Fibroblast of skin of scalp (primary cell): ENCODE measurements at regions not wholly inside any gene's neighbourhood (a gene's known extent, or its start where the extent isn't known, plus 50 kb on each side); places are given as distances from the start of the nearest gene placed in this dataset.
A peak's percentile ranks its signal among the peaks of the same experiment; 100 is the strongest.
"Not testable (repeated sequence)": the region's sequence is repeated elsewhere in the genome, so short reads cannot be mapped to it uniquely, and the experiment has no call there.

ENCODE experiments used
- DNase-seq: peaks from one replicate; pipeline ENCODE4 v3.0.0-alpha.2; 2013

GRCh38 chr4:159673221-159673620 lies 570.3 kb downstream of the RAPGEF2 start:
- no peak for DNase-seq

GRCh38 chr4:159674241-159674640 lies 571.4 kb downstream of the RAPGEF2 start:
- no peak for DNase-seq

GRCh38 chr4:159677521-159677920 lies 574.6 kb downstream of the RAPGEF2 start:
- no peak for DNase-seq

GRCh38 chr4:159682996-159683395 lies 580.1 kb downstream of the RAPGEF2 start:
- no peak for DNase-seq

- DNase-seq: no peak
Observed at GRCh38 chr4:159684061-159684460, 581.2 kb downstream of the RAPGEF2 start.

GRCh38 chr4:159685340-159686092 lies 582.6 kb downstream of the RAPGEF2 start:
- DNase-seq: peak; percentile 6

- no peak for DNase-seq
Observed at GRCh38 chr4:159689526-159689925, 586.6 kb downstream of the RAPGEF2 start.

GRCh38 chr4:159697322-159698283 lies 594.7 kb downstream of the RAPGEF2 start:
- DNase-seq: no peak

GRCh38 chr4:159698336-159698735 lies 595.5 kb downstream of the RAPGEF2 start:
- peak; percentile 18 for DNase-seq

- DNase-seq: no peak
Observed at GRCh38 chr4:159702200-159702599, 599.3 kb downstream of the RAPGEF2 start.

GRCh38 chr4:159705334-159705733 lies 602.5 kb downstream of the RAPGEF2 start:
- DNase-seq: no peak

GRCh38 chr4:159706704-159707103 lies 603.8 kb downstream of the RAPGEF2 start:
- no peak for DNase-seq

- not testable (repeated sequence) for DNase-seq
Observed at GRCh38 chr4:159715180-159715579, 612.3 kb downstream of the RAPGEF2 start.

GRCh38 chr4:159719531-159719930 lies 616.7 kb downstream of the RAPGEF2 start:
- DNase-seq: no peak

- no peak for DNase-seq
Observed at GRCh38 chr4:159722052-159722451, 619.2 kb downstream of the RAPGEF2 start.

- no peak for DNase-seq
Observed at GRCh38 chr4:159722918-159723317, 620.0 kb downstream of the RAPGEF2 start.

- DNase-seq: no peak
Observed at GRCh38 chr4:159723341-159724048, 620.6 kb downstream of the RAPGEF2 start.

- DNase-seq: no peak
Observed at GRCh38 chr4:159725571-159725970, 622.7 kb downstream of the RAPGEF2 start.

GRCh38 chr4:159735281-159736207 lies 632.7 kb downstream of the RAPGEF2 start:
- DNase-seq: no peak

- DNase-seq: no peak
Observed at GRCh38 chr4:159736411-159736810, 633.5 kb downstream of the RAPGEF2 start.

- no peak for DNase-seq
Observed at GRCh38 chr4:159743971-159744370, 641.1 kb downstream of the RAPGEF2 start.

GRCh38 chr4:159747983-159748382 lies 645.1 kb downstream of the RAPGEF2 start:
- no peak for DNase-seq
